Smooth muscle cell (in vitro differentiated cells): ENCODE measurements at regions not wholly inside any gene's neighbourhood (a gene's known extent, or its start where the extent isn't known, plus 50 kb on each side); places are given as distances from the start of the nearest gene placed in this dataset.

Source experiments
- DNase-seq: peaks from one replicate; lab custom pipeline; 2025; ENCODE audit not compliant: unreplicated experiment; lab: John Stamatoyannopoulos, UW
- H2AFZ ChIP-seq: fragments of 200-600 bp; sonication (generic); 2 replicates; pipeline ENCODE4 v1.6.0; 2016; ENCODE audit warnings: antibody characterized with exemption, low read depth, mild to moderate bottlenecking
- H3F3A ChIP-seq: fragments of 200-600 bp; sonication (generic); 2 replicates; pipeline ENCODE4 v1.6.0; 2017; ENCODE audit warnings: antibody characterized with exemption, low read depth
- H3K27ac ChIP-seq: fragments of 200-600 bp; sonication (generic); 2 replicates; pipeline ENCODE4 v1.5.1; 2016; ENCODE audit warnings: low read depth, mild to moderate bottlenecking
- H3K27me3 ChIP-seq: fragments of 200-600 bp; sonication (generic); 2 replicates; pipeline ENCODE4 v1.6.1; 2016; ENCODE audit warnings: low read depth, mild to moderate bottlenecking
- H3K36me3 ChIP-seq: fragments of 200-600 bp; sonication (generic); 2 replicates; pipeline ENCODE4 v1.5.1; 2016; ENCODE audit warnings: low read depth
- H3K4me1 ChIP-seq: fragments of 200-600 bp; sonication (generic); 2 replicates; pipeline ENCODE4 v1.5.1; 2016; ENCODE audit warnings: low read depth
- H3K4me2 ChIP-seq: fragments of 200-600 bp; sonication (generic); 2 replicates; pipeline ENCODE4 v1.6.0; 2016; ENCODE audit warnings: mild to moderate bottlenecking
- H3K4me3 ChIP-seq: fragments of 200-600 bp; sonication (generic); 2 replicates; pipeline ENCODE4 v1.5.1; 2016; ENCODE audit warnings: mild to moderate bottlenecking
- H3K79me2 ChIP-seq: fragments of 200-600 bp; sonication (generic); 2 replicates; pipeline ENCODE4 v1.6.0; 2016; ENCODE audit warnings: low read depth, mild to moderate bottlenecking
- H3K9ac ChIP-seq: fragments of 200-600 bp; sonication (generic); 2 replicates; pipeline ENCODE4 v1.6.0; 2016; ENCODE audit warnings: low read depth
- H3K9me3 ChIP-seq: fragments of 200-600 bp; sonication (generic); replicated peaks from 2 replicates; pipeline ENCODE4 v1.5.1; 2016; ENCODE audit warnings: low read depth
- H4K20me1 ChIP-seq: fragments of 200-600 bp; sonication (generic); 2 replicates; pipeline ENCODE4 v1.6.0; 2016; ENCODE audit warnings: low read depth
- CTCF ChIP-seq: fragments of 200-600 bp; sonication (generic); IDR thresholded peaks from 2 replicates; pipeline ENCODE4 v1.5.1; 2017; ENCODE audit warnings: borderline replicate concordance, mild to moderate bottlenecking, antibody characterized with exemption; ENCODE audit not compliant: insufficient read depth, poor library complexity, severe bottlenecking
- WGBS: methylation state at CpG from one replicate; pipeline ENCODE4 v1.1.7; 2016; ENCODE audit warnings: low lambda C conversion rate; 5-methylcytosine and 5-hydroxymethylcytosine counted together

DNA sequence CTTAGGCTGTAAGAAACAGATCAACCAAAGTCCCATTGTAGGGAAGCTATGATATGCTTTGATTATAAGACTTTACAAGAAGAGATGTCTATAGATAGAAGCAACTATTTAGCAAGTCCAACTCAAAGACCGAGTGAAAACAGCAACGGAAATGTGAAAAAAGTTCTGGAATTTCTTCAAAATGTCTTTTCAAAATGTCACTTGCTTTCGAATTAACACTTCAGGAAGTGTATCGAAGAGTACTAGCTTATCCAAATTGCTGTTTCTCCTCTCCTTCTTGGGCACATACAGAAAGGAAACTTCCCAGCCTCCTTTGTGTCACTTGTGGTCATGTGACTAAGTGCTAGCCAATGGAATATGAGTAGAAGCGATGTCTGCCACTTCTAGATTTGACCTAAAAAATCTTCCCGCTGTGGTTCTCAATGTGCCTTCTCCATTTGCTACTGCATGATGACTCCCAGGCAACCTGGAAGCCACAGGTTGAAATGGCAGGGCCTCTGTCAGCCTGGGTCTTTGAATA, 89.9 kb downstream of the TSEN15 start:
- no peak overlapping the region for H2AFZ ChIP-seq
- no peak overlapping the region for H3K27ac ChIP-seq
- WGBS: 98% methylated on average over 6 of the region's 6 CpGs
- no peaks in the 10 kb centered on the region for H3K27me3 ChIP-seq
- H3K9ac ChIP-seq: no peak overlapping the region
- H3K79me2 ChIP-seq: no peaks in the 10 kb centered on the region
- H3F3A ChIP-seq: no peaks in the 10 kb centered on the region
- no peak for DNase-seq
- H3K36me3 ChIP-seq: no peaks in the 10 kb centered on the region
- H4K20me1 ChIP-seq: no peaks in the 10 kb centered on the region
- H3K4me2 ChIP-seq: no peak overlapping the region
- H3K9me3 ChIP-seq: no peaks in the 10 kb centered on the region
- no peak overlapping the region for H3K4me3 ChIP-seq
- no peak for TF ChIP-seq CTCF
- no peaks in the 10 kb centered on the region for H3K4me1 ChIP-seq

DNA sequence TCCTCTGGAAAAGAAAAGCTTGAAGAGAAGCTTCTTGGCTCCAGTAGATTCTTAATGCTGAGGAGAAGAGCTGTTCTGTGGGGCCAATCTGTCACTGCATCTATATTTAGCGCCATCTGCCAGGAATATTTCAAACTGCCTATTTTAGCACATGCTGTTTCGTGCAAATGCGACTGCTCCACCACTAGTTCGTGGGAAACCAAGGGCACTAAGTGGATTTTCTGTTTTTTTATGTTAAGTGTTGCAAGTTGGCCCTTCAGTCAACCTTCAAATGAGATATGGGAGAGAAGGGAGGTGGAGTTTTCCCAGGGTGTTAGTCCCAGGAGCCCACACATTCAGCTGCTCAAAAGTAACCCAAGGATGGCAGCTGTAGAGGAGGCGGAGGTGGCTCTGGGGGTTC, 91.9 kb downstream of the TSEN15 start:
- H3K27ac ChIP-seq: no peak overlapping the region
- no peaks in the 10 kb centered on the region for H3K4me1 ChIP-seq
- no peak overlapping the region for H3K9ac ChIP-seq
- H3F3A ChIP-seq: no peaks in the 10 kb centered on the region
- TF ChIP-seq CTCF: no peak
- H3K4me2 ChIP-seq: no peak overlapping the region
- no peaks in the 10 kb centered on the region for H3K9me3 ChIP-seq
- H3K4me3 ChIP-seq: no peak overlapping the region
- no peak for DNase-seq
- H3K27me3 ChIP-seq: no peaks in the 10 kb centered on the region
- no peaks in the 10 kb centered on the region for H3K36me3 ChIP-seq
- 54% methylated on average over 5 of the region's 5 CpGs for WGBS
- no peaks in the 10 kb centered on the region for H3K79me2 ChIP-seq
- no peak overlapping the region for H2AFZ ChIP-seq
- H4K20me1 ChIP-seq: no peaks in the 10 kb centered on the region

DNA sequence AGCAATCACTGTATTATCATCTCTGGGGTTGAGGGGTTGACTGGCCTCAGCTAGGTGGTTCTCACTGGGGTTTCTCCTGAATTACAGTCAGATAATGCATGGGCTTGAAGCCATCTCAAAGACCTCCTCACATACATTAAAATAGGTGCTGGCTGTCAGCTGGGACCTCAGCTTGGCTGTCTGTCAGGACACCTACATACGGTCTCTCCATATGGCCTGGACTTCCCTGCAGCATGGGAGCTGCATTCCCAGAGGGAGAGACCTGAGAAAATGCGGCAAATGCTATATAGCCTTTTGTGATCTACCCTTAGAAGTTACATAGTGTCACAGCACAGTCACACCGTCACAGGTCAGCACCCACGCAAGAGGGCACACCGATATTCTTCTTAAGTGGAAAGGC, 93.6 kb downstream of the TSEN15 start:
- 97% methylated on average over 5 of the region's 5 CpGs for WGBS
- no peaks in the 10 kb centered on the region for H3F3A ChIP-seq

More for the DNA sequence above, 93.6 kb downstream of the TSEN15 start:
- no peaks in the 10 kb centered on the region for H3K27me3 ChIP-seq
- H4K20me1 ChIP-seq: no peaks in the 10 kb centered on the region
- H3K79me2 ChIP-seq: no peaks in the 10 kb centered on the region
- no peak overlapping the region for H3K4me2 ChIP-seq
- no peaks in the 10 kb centered on the region for H3K9me3 ChIP-seq
- TF ChIP-seq CTCF: no peak
- no peak overlapping the region for H2AFZ ChIP-seq
- no peak for DNase-seq
- H3K4me3 ChIP-seq: no peak overlapping the region
- H3K4me1 ChIP-seq: no peaks in the 10 kb centered on the region
- H3K9ac ChIP-seq: no peak overlapping the region
- no peaks in the 10 kb centered on the region for H3K36me3 ChIP-seq
- no peak overlapping the region for H3K27ac ChIP-seq
